Ureter (tissue), 1 donor: ENCODE measurements at regions not wholly inside any gene's neighbourhood (a gene's known extent, or its start where the extent isn't known, plus 50 kb on each side); places are given as distances from the start of the nearest gene placed in this dataset.
"Not testable (repeated sequence)": the region's sequence is repeated elsewhere in the genome, so short reads cannot be mapped to it uniquely, and the experiment has no call there.

ENCODE experiments used
- DNase-seq: peaks from one replicate; pipeline ENCODE4 v3.0.0-alpha.2; 2020; ENCODE audit warnings: low spot score
- donor health status: DM: yes; HTN: yes; CAD: no.

DNA sequence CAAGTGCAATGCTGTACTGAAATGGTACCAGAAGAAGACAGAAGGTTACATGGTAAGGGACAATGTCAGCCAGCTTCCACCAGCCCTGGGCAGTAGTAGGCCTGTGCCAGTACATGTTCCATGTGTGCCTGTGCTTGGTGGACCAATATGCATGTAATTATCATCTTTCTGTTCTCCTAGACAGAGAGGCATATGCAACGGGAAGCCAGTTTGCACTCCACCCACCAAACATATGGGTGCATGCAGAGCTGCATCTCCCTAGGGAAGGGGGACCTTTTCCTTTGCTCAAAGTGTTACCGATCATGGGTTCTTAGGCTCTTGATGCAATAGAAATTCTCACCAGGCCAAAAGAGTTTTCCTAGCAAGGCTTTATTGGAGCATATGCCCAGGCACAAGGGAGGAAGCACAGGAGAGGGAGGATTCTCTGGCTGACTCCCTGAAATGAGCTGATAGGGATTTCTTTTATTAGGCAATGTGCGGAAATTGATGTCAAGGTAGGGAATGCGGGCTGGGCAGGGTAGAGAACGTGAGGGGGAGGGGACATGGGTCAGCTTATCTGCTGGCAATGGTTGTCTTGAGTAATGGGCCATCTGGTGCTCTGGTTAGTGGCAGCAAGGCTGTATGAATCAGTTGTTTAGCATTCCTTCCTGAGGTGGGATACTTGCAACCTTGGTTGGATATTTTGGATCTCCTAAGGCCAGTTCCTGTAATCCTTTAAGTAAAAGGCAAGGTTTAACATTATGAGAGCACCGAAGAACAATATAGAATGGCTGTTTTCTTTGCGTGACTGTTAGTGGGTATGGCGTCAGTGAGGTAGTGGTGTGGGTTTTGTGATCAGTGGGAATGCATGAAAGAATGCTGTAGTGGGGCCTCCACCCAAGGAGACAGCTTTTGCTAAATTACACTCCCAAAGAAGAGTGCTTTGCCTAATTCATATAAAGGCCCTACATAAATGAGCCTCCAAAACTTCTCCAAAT lies 102.5 kb downstream of the CDRT15L2 start:
- not testable (repeated sequence) for DNase-seq

DNA sequence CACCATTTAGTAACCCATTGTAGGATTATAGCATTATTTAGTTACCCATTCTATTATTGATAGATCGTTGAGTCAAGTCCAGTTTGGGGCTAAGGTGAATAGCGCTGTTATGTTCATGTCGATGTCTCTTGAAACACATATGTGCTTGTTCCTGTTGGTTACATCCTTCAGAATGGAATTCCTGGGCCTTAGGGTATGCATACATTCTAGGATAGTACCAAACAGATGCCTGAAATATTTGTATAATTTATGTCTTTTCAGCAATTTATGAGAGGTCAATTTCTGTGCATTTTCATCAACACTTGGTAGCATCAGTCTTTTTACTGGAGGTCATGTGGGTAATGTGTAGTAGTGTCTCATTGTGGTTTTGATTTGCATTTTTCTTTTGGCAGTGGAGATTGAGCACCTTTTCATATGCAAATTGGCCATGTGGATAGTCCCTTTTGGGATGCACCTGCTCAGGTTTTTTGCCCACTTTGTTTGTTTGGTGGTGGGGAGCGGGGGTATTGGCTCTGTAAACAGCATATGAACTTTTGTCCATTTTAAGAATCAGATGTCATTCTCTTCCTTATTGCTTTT lies 104.2 kb downstream of the CDRT15L2 start:
- not testable (repeated sequence) for DNase-seq

DNA sequence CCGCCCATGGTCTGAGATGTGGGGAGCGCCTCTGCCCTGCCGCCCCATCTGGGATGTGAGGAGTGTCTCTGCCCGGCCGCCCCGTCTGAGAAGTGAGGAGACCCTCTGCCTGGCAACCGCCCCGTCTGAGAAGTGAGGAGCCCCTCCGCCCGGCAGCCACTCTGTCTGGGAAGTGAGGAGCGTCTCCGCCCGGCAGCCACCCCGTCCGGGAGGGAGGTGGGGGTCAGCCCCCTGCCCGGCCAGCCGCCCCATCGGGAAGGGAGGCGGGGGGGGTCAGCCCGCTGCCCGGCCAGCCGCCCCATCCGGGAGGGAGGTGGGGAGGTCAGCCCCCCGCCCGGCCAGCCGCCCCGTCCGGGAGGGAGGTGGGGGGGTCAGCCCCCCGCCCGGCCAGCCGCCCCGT lies 105.5 kb downstream of the CDRT15L2 start:
- DNase-seq = not testable (repeated sequence)

DNA sequence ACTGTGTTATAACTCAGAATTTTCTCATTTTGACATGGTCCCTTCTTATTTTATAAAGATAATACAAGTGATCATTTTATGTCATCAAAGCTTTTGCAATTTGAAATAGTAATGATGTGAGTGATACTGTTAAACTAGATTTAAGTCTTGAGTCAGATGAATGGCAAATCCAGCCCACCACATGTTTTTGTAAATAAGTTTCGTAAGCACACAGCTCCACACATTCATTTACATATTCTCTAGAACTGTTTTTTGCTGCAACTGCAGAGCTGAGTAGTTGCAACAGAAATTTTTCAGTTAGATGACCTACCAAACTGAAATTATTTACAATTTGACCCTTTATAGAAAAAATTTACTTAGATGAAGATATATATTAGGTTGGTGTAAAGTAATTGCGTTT lies 108.1 kb downstream of the CDRT15L2 start:
- DNase-seq = not testable (repeated sequence)

DNA sequence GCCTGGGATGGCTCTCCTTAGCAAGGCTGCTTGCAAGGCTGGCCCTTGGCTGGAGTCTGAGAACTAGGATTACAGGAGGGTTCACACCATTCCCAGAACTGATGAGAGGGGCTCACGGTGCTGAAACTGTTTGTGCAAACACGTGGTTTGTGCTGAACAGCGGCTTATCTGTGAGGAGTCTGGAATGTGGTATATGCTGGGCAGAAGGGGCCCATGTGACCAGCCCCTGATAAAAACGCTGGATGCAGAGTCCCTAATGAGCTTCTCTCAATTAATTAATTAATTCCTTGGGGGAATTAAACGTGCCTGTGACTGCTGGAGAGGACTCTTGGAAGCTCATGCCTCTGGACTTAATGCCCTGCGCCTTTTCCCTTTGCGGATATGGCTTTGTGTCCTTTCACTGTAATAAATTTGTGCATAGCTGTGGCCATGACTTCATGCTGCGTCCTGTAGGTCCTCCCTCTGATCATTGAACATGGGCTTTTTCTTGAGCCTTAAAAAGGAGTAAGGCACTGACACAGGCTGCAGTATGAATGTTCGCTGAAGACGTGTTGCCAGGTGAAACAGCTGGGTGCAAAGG lies 109.7 kb downstream of the CDRT15L2 start:
- not testable (repeated sequence) for DNase-seq

DNA sequence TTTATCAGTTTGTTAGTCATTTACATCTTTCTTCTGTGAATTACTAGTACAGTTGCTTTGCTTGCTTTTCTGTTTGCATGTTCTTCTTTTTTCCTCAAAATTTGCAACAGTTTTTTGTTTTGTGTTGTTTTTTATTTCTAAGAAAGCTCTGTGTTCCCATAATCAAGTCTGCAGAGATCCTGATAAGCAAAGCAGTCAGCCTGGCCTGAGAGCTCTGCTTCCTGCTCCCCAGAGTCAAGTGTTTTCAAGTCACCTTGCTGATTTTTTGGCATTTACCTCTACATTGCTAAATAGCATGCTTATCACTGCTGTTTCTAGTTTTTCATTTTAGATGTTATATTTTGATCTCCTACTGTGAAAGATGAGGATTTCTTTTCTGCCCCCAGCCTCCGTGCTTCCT lies 113.2 kb downstream of the CDRT15L2 start:
- not testable (repeated sequence) for DNase-seq

DNA sequence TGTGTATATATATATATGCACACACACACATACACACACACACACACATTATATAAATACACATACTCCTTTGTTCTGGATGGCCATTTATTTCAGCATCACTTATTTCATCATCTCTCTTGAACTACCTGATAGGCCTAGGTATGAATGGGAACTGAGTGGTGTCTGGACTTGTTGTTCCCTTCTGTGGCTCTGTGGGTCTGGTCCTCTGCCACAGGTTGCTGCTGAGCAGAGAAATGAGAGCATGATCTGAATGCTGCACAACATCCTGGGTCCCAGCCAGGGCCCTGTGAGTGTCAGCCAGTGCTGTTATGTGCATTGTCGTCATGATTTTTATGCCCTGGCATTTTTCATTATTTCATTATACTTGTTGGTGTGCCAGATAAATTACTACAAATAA lies 116.3 kb downstream of the CDRT15L2 start:
- DNase-seq = not testable (repeated sequence)

DNA sequence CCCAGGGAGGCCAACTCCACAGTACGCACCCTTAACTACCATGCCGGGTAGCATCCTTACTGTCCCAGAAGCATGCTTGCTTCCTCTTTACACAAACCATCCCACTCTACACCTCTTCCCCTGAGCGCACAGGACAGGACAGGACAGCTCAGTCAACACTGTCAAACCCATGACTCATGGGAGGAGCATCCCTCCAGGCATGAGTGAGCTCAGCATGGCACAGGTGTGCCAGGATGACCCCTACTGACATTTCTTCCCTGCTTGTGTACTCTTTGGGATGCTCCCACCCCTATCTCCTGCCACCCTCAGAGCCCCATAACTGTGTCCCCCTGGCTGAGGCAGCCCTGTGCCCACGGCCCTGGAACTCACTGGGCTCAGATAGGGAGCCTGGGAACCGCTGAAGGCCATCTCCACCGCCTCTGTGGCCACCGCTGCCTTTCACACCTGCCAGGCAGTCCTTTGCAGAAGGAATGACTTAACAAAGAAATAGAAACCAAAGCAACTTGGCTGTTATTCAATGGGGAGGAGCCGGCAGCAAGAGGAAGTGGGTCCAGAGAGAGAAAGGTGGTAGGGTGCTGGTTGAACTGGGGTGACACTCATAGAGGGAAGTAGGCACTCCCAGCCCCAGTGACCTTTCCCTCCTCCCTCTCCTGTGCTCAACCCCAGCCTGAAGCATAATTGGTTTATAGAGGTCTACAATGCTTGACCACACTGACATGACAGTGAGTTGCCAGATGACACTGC lies 119.1 kb downstream of the CDRT15L2 start:
- not testable (repeated sequence) for DNase-seq

DNA sequence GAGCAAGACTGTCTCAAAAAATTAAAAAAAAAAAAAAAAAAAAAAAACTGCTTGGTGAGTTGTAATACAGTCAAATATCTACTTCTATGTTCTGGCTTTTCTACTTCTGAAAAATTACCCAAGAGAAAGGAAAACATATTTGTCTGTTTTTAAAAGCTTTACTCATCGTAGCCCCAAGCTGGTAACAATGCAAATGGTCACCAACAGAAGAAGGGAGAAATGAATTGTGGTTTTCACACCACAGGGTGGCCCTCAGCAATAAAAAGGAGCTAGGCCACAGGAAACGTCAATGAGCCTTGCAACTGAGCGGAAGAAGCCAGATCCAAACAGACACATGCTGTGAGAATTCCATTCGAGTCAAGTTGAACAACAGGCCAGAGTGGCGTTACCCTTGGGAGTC lies 121.0 kb downstream of the CDRT15L2 start:
- DNase-seq = not testable (repeated sequence)

DNA sequence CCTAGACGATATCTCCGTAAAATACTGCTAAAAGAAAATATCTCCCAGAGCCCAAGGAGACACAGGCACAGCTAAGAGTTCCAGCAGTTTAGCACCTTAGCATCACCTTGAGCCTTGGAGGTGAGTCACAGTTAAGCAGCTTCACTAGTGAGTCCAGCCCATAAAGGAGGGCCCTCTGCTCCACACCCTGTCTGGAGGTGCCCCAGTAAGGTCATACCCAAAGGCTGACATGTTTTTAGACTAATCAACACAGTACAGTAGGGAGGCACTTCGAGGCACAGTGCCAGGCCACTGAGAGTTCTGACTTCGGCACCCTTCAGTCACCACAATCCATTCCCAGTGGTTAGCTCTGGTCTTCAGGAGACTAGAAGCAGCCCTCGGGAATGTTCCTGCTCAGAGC lies 121.8 kb downstream of the CDRT15L2 start:
- DNase-seq = not testable (repeated sequence)

DNA sequence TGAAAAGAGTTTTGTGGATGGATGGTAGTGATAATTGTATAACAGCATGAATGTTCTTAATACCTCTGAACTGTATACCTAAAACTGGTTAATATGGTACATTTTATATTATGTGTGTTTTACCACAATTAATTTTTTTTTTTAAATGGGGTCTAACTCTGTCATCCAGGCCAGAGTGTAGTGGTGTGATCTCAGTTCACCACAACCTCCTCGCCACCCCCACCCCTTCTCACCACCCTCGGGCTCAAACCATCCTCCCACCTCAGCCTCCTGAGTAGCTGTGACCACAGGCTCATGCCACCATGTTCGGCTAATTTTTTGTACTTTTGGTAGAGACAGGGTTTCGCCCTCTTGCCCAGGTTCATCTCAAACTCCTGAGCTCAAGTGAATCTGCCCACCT lies 123.2 kb downstream of the CDRT15L2 start:
- no peak for DNase-seq

DNA sequence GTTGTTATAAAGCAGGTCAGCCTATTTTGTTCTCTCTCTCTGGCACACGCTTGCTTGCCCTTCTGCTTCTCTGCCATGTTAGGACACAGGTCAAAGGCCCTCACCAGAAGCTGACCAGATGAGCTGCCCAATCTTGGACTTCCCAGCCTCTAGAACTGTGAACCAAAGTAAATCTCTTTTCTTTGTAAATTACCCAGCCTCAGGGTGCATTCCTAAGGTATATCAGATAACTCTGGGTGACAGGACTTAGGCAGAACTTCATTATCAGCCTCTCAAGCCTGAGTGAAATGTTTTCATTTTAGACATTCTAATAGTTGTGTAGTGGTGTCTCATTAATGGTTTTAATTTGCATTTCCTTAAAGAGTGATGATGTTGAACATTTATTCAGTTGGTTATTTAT lies 124.3 kb downstream of the CDRT15L2 start:
- no peak for DNase-seq

DNA sequence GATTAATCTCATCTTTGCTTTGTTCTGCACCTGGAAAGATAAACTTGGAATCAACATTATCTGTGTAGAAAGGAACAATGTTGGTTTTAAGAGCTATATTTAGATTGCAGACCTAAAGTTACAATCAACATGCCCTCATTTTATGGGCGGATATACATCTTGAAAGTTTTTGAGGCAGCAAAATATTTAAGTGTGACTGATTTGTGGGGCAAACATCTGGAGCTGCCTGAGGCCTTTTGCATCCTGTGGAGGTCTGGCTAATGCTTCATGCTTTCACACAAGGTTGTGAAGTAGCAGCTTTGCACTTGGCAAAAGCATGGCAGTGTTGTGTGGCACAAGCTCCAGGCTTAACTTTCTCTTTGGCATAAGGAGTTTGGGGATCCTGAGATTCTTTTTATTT lies 125.7 kb downstream of the CDRT15L2 start:
- not testable (repeated sequence) for DNase-seq

DNA sequence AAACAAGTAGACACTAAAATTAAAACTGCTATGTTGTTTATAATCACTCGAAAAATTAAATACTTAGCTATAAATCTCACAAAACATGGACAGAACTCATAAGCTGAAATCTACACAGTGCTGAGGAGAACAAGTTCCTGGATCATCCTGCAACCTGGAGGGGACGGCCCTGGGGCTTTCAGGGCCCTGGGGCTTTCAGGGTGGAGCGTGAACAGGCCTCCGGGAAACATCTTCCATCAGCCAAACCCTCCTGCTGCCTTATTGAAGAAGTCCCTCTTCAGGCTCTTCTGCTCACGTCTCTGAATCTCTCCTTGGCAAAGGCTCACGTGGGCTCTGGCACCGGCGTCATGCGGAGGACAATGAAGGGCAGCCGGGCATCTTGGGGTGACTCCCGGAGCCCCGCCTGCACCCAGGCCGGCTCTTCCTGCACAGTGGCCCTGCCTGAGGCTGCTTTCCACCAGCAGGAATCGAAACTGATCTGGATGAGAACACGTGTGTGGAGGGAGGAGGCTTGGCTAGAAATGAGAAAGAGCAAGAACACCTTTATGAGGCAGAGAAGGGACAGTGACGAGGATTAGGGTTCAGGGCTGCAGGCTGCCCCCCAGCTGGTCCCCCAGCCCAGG lies 127.3 kb downstream of the CDRT15L2 start:
- DNase-seq = no peak

DNA sequence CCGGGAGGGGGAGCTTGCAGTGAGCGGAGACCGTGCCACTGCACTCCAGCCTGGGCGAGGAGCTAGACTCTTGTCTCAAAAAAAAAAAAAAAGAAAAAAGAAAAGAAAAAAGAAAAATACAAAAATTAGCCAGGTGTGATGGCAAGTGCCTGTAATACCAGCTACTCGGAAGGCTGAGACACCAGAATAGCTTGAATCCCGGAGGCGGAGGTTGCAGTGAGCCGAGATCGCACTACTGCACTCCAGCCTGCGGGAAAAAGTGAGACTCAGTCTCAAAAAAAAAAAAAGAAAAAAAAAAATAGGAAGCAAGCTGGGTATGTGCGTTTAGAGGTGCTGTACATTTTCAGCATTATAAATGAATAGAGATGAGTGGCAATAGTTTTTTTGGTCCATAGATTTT lies 129.3 kb downstream of the CDRT15L2 start:
- DNase-seq = not testable (repeated sequence)

DNA sequence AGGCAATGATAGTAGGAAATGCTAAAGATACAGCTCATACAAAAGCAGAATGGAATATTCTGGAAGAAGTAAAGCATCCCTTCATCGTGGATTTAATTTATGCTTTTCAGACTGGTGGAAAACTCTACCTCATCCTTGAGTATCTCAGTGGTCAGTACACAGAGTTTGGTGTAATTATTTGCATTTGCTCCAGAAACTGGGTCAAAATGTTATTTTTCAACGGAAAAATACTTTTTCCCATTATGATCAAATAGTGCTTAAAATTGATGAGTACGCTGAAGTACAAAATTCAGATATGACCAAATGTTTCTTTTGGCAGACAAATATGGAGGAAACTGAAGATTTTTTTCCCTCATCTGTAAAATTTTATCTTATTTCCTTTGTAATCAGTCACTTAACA lies 137.0 kb downstream of the CDRT15L2 start:
- not testable (repeated sequence) for DNase-seq

DNA sequence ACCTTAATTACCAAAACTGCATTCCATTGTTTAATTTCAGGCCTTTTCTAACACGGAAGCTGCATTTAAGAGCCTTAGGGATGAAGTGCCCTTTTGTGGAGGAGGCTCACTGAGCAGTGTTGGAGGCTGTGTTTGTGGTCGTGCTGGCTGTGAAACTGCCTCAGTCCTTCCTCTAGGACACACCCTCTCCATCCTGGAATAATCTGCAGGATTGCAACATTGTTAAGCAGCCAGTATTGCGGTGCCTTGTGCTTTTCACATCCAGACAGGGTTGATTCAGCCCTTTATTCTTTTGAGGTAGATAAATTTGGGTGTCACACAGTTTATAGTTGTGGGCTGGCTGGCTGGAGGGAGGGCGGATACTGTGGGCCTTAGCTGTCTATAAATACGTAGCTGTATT lies 141.6 kb downstream of the CDRT15L2 start:
- no peak for DNase-seq

DNA sequence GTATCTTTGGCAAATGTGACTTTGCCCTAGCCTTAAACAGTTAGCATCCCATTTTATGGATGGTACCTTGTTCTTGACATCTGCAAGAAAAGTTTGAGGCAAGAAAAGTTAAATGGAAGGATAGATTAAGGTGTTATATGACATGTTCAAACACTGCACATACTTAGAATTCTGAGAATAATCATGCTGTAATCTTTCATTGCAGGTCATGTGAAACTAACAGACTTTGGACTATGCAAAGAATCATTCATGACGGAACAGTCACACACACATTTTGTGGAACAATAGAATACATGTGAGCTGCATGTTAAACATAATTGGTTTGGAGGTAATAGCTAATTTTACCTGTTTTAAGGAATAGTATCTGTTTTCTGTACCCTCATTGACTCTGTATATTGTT lies 144.9 kb downstream of the CDRT15L2 start:
- not testable (repeated sequence) for DNase-seq

DNA sequence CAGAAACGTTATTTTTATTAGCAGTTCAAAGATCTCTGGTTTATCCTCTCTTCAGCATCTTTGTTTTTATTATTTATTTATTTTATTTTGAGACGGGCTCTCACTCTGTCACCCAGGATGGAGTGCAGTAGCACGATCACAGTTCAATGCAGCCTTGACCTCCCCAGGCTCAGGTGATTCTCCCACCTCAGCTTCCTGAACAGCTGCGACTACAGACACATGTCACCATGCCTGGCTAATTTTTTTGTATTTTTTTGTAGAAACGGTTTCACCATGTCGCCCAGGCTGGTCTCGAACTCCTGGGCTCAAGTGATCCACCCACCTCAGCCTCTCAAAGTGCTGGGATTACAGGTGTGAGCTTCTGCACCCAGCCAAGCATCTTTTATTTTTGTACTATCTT lies 147.7 kb downstream of the CDRT15L2 start:
- not testable (repeated sequence) for DNase-seq

DNA sequence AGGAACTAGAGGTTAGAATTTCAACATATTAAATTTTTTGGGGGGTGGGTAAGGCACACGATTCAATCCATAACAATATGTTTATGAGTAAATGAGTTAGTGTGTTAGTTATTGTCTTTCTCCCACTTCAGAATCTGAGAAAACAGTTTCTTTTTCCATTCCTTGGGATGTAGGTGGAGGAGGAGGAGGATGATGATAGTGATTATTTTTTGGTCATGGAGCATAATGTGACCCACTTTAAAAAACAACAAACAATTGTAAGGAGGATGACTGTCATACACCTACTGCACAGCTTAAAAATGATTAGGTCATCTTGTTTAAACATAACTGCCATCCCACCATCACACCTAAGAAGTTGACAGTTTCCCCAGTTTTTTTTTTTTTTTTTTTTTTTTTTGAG lies 148.7 kb downstream of the CDRT15L2 start:
- no peak for DNase-seq

DNA sequence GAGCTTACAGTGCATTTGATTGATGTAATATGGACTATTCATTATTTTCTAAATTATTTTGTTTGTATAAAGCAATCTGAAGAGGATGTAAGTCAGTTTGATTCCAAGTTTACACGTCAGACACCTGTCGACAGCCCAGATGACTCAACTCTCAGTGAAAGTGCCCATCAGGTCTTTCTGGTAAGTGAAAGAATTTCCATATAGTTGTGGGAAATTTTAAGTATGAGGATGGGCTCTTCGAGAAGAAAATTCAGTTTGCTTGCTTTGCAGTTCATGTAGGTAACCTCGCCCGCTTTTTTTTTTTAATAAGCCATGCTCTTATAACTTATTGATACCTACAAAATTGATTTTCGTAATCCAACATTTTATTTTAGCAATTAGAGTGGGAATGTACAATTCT lies 151.6 kb downstream of the CDRT15L2 start:
- DNase-seq = not testable (repeated sequence)

DNA sequence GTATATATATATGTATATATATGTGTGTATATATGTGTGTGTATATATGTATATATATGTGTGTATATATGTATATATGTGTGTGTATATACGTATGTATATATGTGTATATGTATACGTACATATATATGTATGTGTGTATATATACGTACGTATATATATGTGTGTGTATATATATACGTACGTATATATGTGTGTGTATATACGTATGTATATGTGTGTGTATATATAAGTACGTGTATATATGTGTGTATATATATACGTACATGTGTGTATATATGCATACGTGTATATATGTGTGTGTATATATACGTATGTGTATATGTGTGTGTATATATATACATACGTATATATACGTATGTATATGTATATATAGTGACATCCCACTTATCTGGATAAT lies 154.4 kb downstream of the CDRT15L2 start:
- no peak for DNase-seq
